Skeletal muscle tissue (tissue), 3 donors: ENCODE measurements at regions not wholly inside any gene's neighbourhood (a gene's known extent, or its start where the extent isn't known, plus 50 kb on each side); places are given as distances from the start of the nearest gene placed in this dataset.

Source experiments
- H3K27ac ChIP-seq: one replicate; pipeline ENCODE4 v1.7.0; 2013; ENCODE audit warnings: mild to moderate bottlenecking, low read depth, low read length, inconsistent platforms
- H3K27me3 ChIP-seq, 3 donors: one replicate each; pipeline ENCODE4 v1.7.0; 2013; ENCODE audit warnings: low read length in 3 of 3; ENCODE audit not compliant: control insufficient read depth in 3 of 3, insufficient read depth in 3 of 3
- H3K36me3 ChIP-seq, 3 donors: one replicate each; pipeline ENCODE4 v1.7.0; 2013; ENCODE audit warnings: low read length in 3 of 3; ENCODE audit not compliant: control insufficient read depth in 3 of 3, insufficient read depth in 3 of 3
- H3K4me1 ChIP-seq, 3 donors: one replicate each; pipeline ENCODE4 v1.7.0; 2013; ENCODE audit warnings: low read length in 3 of 3, mild to moderate bottlenecking in 3 of 3; ENCODE audit not compliant: control insufficient read depth in 3 of 3, insufficient read depth in 3 of 3
- H3K4me3 ChIP-seq, 3 donors: one replicate each; pipeline ENCODE4 v1.7.0; 2013; ENCODE audit warnings: low read length in 3 of 3
- H3K9ac ChIP-seq, 3 donors: one replicate each; pipeline ENCODE4 v1.7.0; 2013; ENCODE audit warnings: low read length in 3 of 3, mild to moderate bottlenecking in 3 of 3, moderate library complexity in 2 of 3, low read depth in 1 of 3
- H3K9me3 ChIP-seq, 3 donors: one replicate each; pipeline ENCODE4 v1.7.0; 2013; ENCODE audit warnings: low read length in 3 of 3; ENCODE audit not compliant: control insufficient read depth in 3 of 3
- donor health status: Osteomylitis.

GRCh38 chr22:48263431-48263765 is 1500.9 kb downstream of the TBC1D22A start:
- Histone ChIP-seq H3K4me1 (no peaks in the 10 kb centered on the region), H3K9me3 (no peaks in the 10 kb centered on the region), H3K27me3 (peaks cover 0 to 24% (median 24%) of the 10 kb centered on the region in 3 donors), H3K27ac (no peak overlapping the region), H3K4me3 (no peak overlapping the region), H3K36me3 (no peaks in the 10 kb centered on the region), H3K9ac (no peak overlapping the region)

DNA sequence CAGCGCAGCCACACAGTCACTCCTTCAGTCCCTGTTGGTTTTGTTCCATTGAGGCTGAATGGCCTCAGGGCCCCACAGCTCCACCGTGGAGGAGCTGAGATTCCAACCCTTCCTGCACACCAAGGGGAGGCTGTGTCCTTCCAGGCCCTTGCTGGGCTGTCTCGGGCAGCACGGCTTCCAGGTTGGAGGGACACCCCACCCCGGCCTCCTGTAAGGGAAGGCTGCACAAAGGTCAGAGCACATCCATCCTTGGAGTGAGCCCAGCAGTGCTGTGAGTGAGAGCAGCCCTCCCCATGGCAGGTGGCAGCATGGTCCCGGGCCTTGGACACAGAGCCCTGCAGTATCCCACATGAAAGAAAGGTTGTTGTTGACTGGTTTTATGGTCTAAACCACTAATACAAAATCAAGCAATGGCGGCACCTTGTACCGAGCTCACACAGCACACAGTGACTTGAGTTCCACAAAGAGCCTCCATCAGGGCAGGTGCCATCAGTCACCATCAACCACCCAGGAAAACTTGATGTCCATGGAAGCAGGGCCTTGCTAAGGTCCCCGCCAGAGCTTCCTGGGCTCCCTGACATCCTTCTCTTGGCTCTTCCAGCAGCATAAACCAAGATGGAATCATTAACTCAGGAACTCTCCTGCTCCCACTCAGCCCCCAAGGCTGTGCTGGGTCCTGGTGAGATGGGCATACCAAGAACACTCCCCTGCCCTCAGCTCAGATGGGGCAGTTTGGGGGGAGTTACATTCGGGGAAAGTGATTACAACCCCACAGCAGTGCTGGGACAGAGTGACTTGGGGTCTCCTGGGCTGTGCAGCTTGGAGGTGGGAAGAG is 1500.4 kb downstream of the TBC1D22A start:
- Histone ChIP-seq H3K9ac (no peak overlapping the region), H3K36me3 (no peaks in the 10 kb centered on the region), H3K9me3 (no peaks in the 10 kb centered on the region), H3K4me3 (no peak overlapping the region), H3K27me3 (peaks cover 0 to 23% (median 22%) of the 10 kb centered on the region in 3 donors), H3K27ac (no peak overlapping the region), H3K4me1 (no peaks in the 10 kb centered on the region)

- H3K27ac ChIP-seq: no peak overlapping the region
- peaks cover 0 to 32% (median 18%) of the 10 kb centered on the region in 3 donors for H3K27me3 ChIP-seq
- H3K4me3 ChIP-seq: no peak overlapping the region
- H3K36me3 ChIP-seq: no peaks in the 10 kb centered on the region
- H3K9me3 ChIP-seq: no peaks in the 10 kb centered on the region
- H3K4me1 ChIP-seq: no peaks in the 10 kb centered on the region
- H3K9ac ChIP-seq: no peak overlapping the region
Measured at GRCh38 chr22:48261706-48262105, 1499.3 kb downstream of the TBC1D22A start.

- H3K27me3 ChIP-seq: peaks cover 0 to 37% (median 15%) of the 10 kb centered on the region in 3 donors
- H3K9me3 ChIP-seq: no peaks in the 10 kb centered on the region
- H3K4me3 ChIP-seq: no peak overlapping the region
- no peaks in the 10 kb centered on the region for H3K36me3 ChIP-seq
- H3K27ac ChIP-seq: no peak overlapping the region
- no peaks in the 10 kb centered on the region for H3K4me1 ChIP-seq
- no peak overlapping the region for H3K9ac ChIP-seq
Measured at GRCh38 chr22:48261048-48261621, 1498.7 kb downstream of the TBC1D22A start.

- H3K4me1 ChIP-seq: no peaks in the 10 kb centered on the region
- H3K9ac ChIP-seq: no peak overlapping the region
- no peaks in the 10 kb centered on the region for H3K36me3 ChIP-seq
- H3K9me3 ChIP-seq: no peaks in the 10 kb centered on the region
- no peak overlapping the region for H3K27ac ChIP-seq
- H3K4me3 ChIP-seq: no peak overlapping the region
- peaks cover 4 to 38% (median 17%) of the 10 kb centered on the region in 3 donors for H3K27me3 ChIP-seq
Measured at GRCh38 chr22:48259991-48260670, 1497.7 kb downstream of the TBC1D22A start.

DNA sequence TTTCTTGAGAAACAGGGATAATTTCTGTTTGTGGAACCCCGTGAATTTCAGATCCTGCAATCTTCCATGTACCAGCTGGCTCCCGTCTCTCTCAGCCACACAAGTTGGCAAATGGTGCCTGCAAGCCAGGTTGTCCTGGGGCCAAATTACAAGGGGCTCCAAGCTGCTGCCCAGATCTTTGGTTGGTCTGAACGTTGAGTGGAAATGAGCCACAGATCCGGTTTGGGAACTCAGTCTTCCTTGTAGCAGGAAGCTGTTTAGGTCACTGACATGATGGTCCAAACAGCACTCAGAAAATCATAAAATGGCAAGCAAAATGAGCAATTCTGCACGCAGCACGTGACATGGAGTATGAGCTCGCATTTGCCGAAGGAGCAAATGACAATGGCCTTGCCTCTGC is 1496.4 kb downstream of the TBC1D22A start:
- H3K4me1 ChIP-seq: peaks cover 0 to 3% (median 0%) of the 10 kb centered on the region in 3 donors
- H3K4me3 ChIP-seq: no peak overlapping the region
- H3K9me3 ChIP-seq: no peaks in the 10 kb centered on the region
- H3K27me3 ChIP-seq: peaks cover 7 to 42% (median 20%) of the 10 kb centered on the region in 3 donors
- H3K36me3 ChIP-seq: no peaks in the 10 kb centered on the region
- H3K27ac ChIP-seq: no peak overlapping the region
- no peak overlapping the region for H3K9ac ChIP-seq

DNA sequence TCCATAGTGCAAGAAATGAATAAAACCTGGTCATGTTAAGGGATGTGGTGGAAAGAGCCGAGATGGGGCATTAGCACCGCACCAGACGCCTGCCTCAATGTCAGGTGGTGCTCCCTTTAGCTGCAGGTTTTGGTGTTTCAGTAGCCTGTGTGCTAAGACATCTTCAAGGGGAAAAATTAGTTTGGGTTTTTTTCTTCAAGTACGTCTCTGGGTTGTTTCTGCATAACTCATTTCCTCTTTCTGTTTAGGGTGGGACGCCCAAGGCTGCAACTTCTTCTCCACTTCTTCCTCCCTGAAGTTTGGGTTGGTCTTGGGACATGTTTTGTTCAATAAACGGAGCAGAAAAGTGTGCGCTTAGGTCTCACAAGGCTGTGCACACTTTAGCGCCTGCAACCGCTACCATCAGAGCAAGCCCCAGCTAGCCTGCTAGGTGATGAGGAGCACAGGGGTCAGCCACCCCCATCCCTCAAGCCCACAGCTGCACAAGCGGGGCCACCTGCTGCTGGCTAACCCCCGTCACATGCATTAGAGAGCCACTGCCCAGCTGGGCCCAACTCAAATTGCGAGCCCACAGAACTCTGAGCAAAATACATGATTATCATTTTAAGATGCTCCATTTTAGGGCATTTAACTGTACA is 1495.7 kb downstream of the TBC1D22A start:
- Histone ChIP-seq H3K4me3 (no peak overlapping the region), H3K9ac (no peak overlapping the region), H3K36me3 (no peaks in the 10 kb centered on the region), H3K27me3 (peaks cover 7 to 36% (median 19%) of the 10 kb centered on the region in 3 donors), H3K4me1 (peaks cover 0 to 3% (median 0%) of the 10 kb centered on the region in 3 donors), H3K9me3 (no peaks in the 10 kb centered on the region), H3K27ac (no peak overlapping the region)

DNA sequence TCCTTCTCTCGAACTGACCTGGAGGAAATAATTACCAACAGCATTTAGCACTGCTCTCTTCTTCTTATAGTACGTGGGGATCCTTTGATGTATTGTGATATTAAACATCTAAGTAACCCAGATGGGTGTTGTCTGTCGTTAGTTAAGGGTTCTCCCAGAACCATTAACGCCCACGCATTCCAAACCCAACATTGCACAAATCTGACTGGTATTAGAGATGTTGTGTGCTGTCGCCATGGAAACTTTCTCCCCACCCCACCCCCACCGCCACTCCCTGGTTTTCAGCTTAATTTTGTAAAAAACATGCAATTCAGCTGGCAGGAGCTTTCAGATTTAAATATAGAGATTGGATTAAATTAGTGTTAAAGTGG is 1495.2 kb downstream of the TBC1D22A start:
- H3K9ac ChIP-seq: no peak overlapping the region

DNA sequence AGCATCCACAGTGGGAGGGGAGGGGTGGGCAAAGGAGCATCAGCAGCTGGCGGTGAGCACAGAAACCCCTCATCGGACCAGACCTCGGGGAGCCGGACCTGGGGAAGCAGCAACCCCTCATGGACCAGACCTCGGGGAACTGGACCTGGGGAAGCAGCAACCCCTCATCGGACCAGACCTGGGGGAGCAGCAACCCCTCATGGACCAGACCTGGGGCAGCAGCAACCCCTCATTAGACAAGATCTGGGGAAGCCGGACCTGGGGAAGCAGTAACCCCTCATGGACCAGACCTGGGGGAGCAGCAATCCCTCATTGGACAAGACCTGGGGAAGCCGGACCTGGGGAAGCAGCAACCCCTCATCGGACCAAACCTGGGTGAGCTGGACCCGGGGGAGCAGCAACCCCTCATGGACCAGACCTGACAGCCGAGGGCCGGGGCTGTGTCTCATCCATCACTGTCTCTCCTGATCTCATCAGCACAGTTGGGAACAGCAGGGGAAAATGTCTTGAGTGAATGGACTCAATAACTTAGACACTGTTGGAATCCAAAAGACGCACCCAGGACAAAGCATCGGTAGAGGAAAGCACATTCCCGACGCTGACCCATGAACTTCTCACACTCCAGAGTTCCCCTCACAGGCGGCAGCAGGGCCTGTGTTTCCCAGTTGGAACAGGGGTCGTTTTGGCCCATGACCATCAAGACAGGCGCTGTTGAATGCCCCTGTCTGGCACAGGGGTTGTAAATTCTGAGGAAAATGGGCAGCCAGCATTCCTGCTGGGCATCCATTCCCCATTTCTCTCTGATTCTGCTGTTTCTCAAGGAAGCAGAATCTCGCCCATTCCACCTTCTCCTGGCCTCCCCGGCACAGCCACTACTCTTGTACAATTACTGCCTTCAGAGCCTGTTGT is 1494.6 kb downstream of the TBC1D22A start:
- H3K9me3 ChIP-seq: no peaks in the 10 kb centered on the region
- H3K4me1 ChIP-seq: peaks cover 0 to 3% (median 0%) of the 10 kb centered on the region in 3 donors
- peaks cover 7 to 32% (median 18%) of the 10 kb centered on the region in 3 donors for H3K27me3 ChIP-seq
- H3K4me3 ChIP-seq: no peak overlapping the region
- no peaks in the 10 kb centered on the region for H3K36me3 ChIP-seq
- no peak overlapping the region for H3K27ac ChIP-seq
- H3K9ac ChIP-seq: no peak overlapping the region

More for the DNA sequence above, 1495.2 kb downstream of the TBC1D22A start:
- peaks cover 0 to 3% (median 0%) of the 10 kb centered on the region in 3 donors for H3K4me1 ChIP-seq
- H3K27me3 ChIP-seq: peaks cover 7 to 34% (median 18%) of the 10 kb centered on the region in 3 donors
- H3K4me3 ChIP-seq: no peak overlapping the region
- no peak overlapping the region for H3K27ac ChIP-seq
- no peaks in the 10 kb centered on the region for H3K36me3 ChIP-seq
- H3K9me3 ChIP-seq: no peaks in the 10 kb centered on the region
